B cell (primary cell): ENCODE measurements at regions not wholly inside any gene's neighbourhood (a gene's known extent, or its start where the extent isn't known, plus 50 kb on each side); places are given as distances from the start of the nearest gene placed in this dataset.
"Not testable (repeated sequence)": the region's sequence is repeated elsewhere in the genome, so short reads cannot be mapped to it uniquely, and the experiment has no call there.

Experiments used
- ATAC-seq: fragments of 200-7000 bp; cut with Tn5 transposase; one replicate; pipeline ENCODE4 v1.10.0; 2021; ENCODE audit warnings: low read depth, mild to moderate bottlenecking, moderate number of reproducible peaks, moderate library complexity
- CTCF ChIA-PET: fragments of 350-600 bp; sonication (Branson Sonifier 250); formaldehyde crosslinking; loops from one replicate; lab custom pipeline; 2021; ENCODE audit warnings: antibody characterized with exemption, inconsistent platforms; lab: Charles Lee
- POLR2A ChIA-PET: fragments of 350-600 bp; sonication (Branson Sonifier 250); formaldehyde crosslinking; loops from one replicate; lab custom pipeline; 2021; ENCODE audit warnings: antibody characterized with exemption; lab: Charles Lee
- DNase-seq: peaks from one replicate; pipeline ENCODE4 v3.0.0; 2013
- H2AFZ ChIP-seq: 2 replicates; pipeline ENCODE4 v1.6.1; 2012; ENCODE audit warnings: mild to moderate bottlenecking, low read depth, low read length; ENCODE audit not compliant: insufficient read depth, poor library complexity, severe bottlenecking
- H3K27ac ChIP-seq, 2 donors: 1 replicate in 1 of 2; 2 replicates in 1 of 2; pipeline ENCODE4 v1.5.1; 2012 to 2013; ENCODE audit warnings: low read length in 2 of 2, mild to moderate bottlenecking in 2 of 2, moderate library complexity in 1 of 2
- H3K27me3 ChIP-seq, 4 experiments: fragments of 200-600 bp in 1 of 4; sonication (generic) in 1 of 4; replicated peaks in 1 of 4; 1 replicate in 2 of 4; 2 replicates in 2 of 4; pipeline versions ENCODE4 v1.6.1 to v1.7.0; 2013 to 2016; ENCODE audit warnings: low read length in 3 of 4, mild to moderate bottlenecking in 2 of 4, mixed read lengths in 1 of 4, moderate library complexity in 1 of 4; ENCODE audit not compliant: insufficient read depth in 4 of 4, control insufficient read depth in 3 of 4; ENCODE audit errors: control extremely low read depth in 1 of 4
- H3K36me3 ChIP-seq, 2 experiments: replicated peaks in 1 of 2; 1 replicate in 1 of 2; 2 replicates in 1 of 2; pipeline versions ENCODE4 v1.6.1 to v1.7.1; 2013; ENCODE audit warnings: low read length in 1 of 2; ENCODE audit not compliant: insufficient read depth in 2 of 2, control insufficient read depth in 1 of 2; ENCODE audit errors: control extremely low read depth in 1 of 2, extremely low read depth in 1 of 2
- H3K4me1 ChIP-seq, 2 donors: fragments of 200-600 bp in 1 of 2; sonication (generic) in 1 of 2; 1 replicate in 1 of 2; 2 replicates in 1 of 2; pipeline versions ENCODE4 v1.5.1 to v1.6.1; 2013 to 2017; ENCODE audit warnings: low read length in 2 of 2; ENCODE audit not compliant: control insufficient read depth in 2 of 2, insufficient read depth in 2 of 2
- H3K4me2 ChIP-seq: replicated peaks from 2 replicates; pipeline ENCODE3; 2012; ENCODE audit warnings: mild to moderate bottlenecking, low read depth, low read length; ENCODE audit not compliant: poor library complexity, severe bottlenecking
- H3K4me3 ChIP-seq, 5 experiments: fragments of 200-600 bp in 1 of 5; sonication (generic) in 1 of 5; 1 replicate in 3 of 5; 2 replicates in 2 of 5; pipeline versions ENCODE4 v1.5.1 to v1.7.0; 2011 to 2016; ENCODE audit warnings: low read length in 4 of 5, mild to moderate bottlenecking in 4 of 5, low read depth in 2 of 5, control low read depth in 1 of 5, moderate library complexity in 1 of 5; ENCODE audit not compliant: insufficient read depth in 1 of 5; ENCODE audit errors: control extremely low read depth in 1 of 5, extremely low read depth in 1 of 5
- H3K79me2 ChIP-seq: fragments of 200-600 bp; sonication (generic); one replicate; pipeline ENCODE4 v1.6.0; 2016; ENCODE audit warnings: low read length; ENCODE audit not compliant: control insufficient read depth, insufficient read depth
- H3K9ac ChIP-seq: fragments of 200-600 bp; sonication (generic); 2 replicates; pipeline ENCODE4 v1.6.1; 2017; ENCODE audit warnings: mild to moderate bottlenecking, low read length, moderate library complexity
- H3K9me3 ChIP-seq, 3 donors: one replicate each; pipeline versions ENCODE4 v1.6.1 to v1.7.1; 2013; ENCODE audit warnings: low read length in 2 of 3; ENCODE audit not compliant: control insufficient read depth in 2 of 3, insufficient read depth in 1 of 3; ENCODE audit errors: control extremely low read depth in 1 of 3
- H4K20me1 ChIP-seq: 2 replicates; pipeline ENCODE4 v1.6.0; 2012; ENCODE audit warnings: mild to moderate bottlenecking, low read length; ENCODE audit not compliant: insufficient read depth, control insufficient read depth, poor library complexity, severe bottlenecking
- H3K27ac Mint-ChIP-seq: one replicate; pipeline ENCODE4 v1.8.0; 2021; ENCODE audit warnings: mixed read lengths
- H3K27me3 Mint-ChIP-seq: one replicate; pipeline ENCODE4 v1.8.0; 2021; ENCODE audit warnings: mixed read lengths
- H3K4me1 Mint-ChIP-seq: one replicate; pipeline ENCODE4 v1.8.0; 2021; ENCODE audit warnings: mixed read lengths
- H3K4me3 Mint-ChIP-seq: one replicate; pipeline ENCODE4 v1.8.0; 2021; ENCODE audit warnings: mixed read lengths
- H3K9me3 Mint-ChIP-seq: one replicate; pipeline ENCODE4 v1.8.0; 2022; ENCODE audit warnings: mixed read lengths; ENCODE audit not compliant: insufficient read depth
- EZH2 ChIP-seq: IDR thresholded peaks from 2 replicates; pipeline ENCODE4 v1.6.1; 2012; ENCODE audit warnings: borderline replicate concordance, low read depth, mild to moderate bottlenecking, moderate library complexity, low read length; ENCODE audit not compliant: insufficient read depth, poor library complexity, severe bottlenecking
- WGBS: methylation state at CpG from one replicate; pipeline ENCODE4 v1.1.5; 2013; ENCODE audit warnings: missing lambda C conversion rate; ENCODE audit not compliant: insufficient coverage; 5-methylcytosine and 5-hydroxymethylcytosine counted together
- intact Hi-C: fragments of 100-400 bp; cut with micrococcal nuclease; formaldehyde crosslinking; loops from one replicate; pipeline ENCODE4 v1.10.0; 2022
- TF ChIP-seq, protein P1 (sequence below): fragments of 200-600 bp; IDR thresholded peaks from one replicate; pipeline ENCODE4 v1.8.0; 2022; ENCODE audit warnings: antibody characterized with exemption, mild to moderate bottlenecking

- Histone ChIP-seq H3K4me3 (no peak overlapping the region), H3K4me2 (no peak overlapping the region), H2AFZ (no peak overlapping the region), H3K27me3 (no peaks in the 10 kb centered on the region), H4K20me1 (no peaks in the 10 kb centered on the region), H3K9ac (no peak overlapping the region), H3K79me2 (no peaks in the 10 kb centered on the region), H3K4me1 (no peaks in the 10 kb centered on the region), H3K9me3 (no peaks in the 10 kb centered on the region), H3K27ac (no peak overlapping the region), H3K36me3 (no peaks in the 10 kb centered on the region)
- Mint-ChIP-seq H3K9me3 (no peaks in the 10 kb centered on the region), H3K4me1 (no peaks in the 10 kb centered on the region), H3K27ac (no peak overlapping the region), H3K27me3 (no peaks in the 10 kb centered on the region), H3K4me3 (no peak overlapping the region)
- DNase-seq (no peak), ATAC-seq (no peak)
- no peak for TF ChIP-seq EZH2
- TF ChIP-seq, protein P1, sequence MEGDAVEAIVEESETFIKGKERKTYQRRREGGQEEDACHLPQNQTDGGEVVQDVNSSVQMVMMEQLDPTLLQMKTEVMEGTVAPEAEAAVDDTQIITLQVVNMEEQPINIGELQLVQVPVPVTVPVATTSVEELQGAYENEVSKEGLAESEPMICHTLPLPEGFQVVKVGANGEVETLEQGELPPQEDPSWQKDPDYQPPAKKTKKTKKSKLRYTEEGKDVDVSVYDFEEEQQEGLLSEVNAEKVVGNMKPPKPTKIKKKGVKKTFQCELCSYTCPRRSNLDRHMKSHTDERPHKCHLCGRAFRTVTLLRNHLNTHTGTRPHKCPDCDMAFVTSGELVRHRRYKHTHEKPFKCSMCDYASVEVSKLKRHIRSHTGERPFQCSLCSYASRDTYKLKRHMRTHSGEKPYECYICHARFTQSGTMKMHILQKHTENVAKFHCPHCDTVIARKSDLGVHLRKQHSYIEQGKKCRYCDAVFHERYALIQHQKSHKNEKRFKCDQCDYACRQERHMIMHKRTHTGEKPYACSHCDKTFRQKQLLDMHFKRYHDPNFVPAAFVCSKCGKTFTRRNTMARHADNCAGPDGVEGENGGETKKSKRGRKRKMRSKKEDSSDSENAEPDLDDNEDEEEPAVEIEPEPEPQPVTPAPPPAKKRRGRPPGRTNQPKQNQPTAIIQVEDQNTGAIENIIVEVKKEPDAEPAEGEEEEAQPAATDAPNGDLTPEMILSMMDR, result no peak
- CTCF ChIA-PET, result no interaction called here
- POLR2A ChIA-PET, result no interaction called here
- intact Hi-C loops, result no loop called here
- no CpG with 5 or more reads among the region's 2 CpGs for WGBS
Measured at GRCh38 chr3:20726786-20727185, 540.8 kb upstream of the SGO1 start.

DNA sequence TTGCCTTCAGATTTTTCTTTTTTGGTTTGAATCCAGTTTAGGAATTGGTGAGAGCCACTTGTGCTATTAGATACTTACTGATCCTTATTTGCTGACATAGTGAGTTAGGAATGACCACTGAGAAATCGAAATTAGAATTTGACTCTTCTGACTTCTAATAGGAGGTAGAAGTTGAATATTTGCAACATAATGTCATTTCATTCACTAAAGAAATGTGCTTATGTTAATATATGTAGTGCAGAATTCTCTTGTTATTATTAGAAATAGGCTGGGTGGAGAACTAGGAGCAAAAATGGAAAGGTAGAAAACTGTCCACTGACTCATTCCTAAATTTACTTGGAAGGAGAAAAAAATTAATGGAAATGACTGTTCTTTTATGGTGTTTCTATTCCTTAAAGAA lies 538.2 kb upstream of the SGO1 start:
- no peak overlapping the region for H3K27ac ChIP-seq
- POLR2A ChIA-PET, result no interaction called here
- H3K36me3 ChIP-seq, result no peaks in the 10 kb centered on the region
- no peaks in the 10 kb centered on the region for H3K4me1 ChIP-seq
- Mint-ChIP-seq H3K27ac (no peak overlapping the region), H3K4me3 (no peak overlapping the region), H3K27me3 (no peaks in the 10 kb centered on the region), H3K4me1 (no peaks in the 10 kb centered on the region), H3K9me3 (no peaks in the 10 kb centered on the region)
- intact Hi-C loops, result no loop called here
- no peaks in the 10 kb centered on the region for H3K9me3 ChIP-seq
- CTCF ChIA-PET, result no interaction called here
- no peaks in the 10 kb centered on the region for H4K20me1 ChIP-seq
- no peak overlapping the region for H2AFZ ChIP-seq
- no CpG with 5 or more reads among the region's 1 CpG for WGBS
- H3K4me3 ChIP-seq, result no peak overlapping the region
- no peak overlapping the region for H3K4me2 ChIP-seq
- DNase-seq (no peak), ATAC-seq (no peak)
- no peaks in the 10 kb centered on the region for H3K27me3 ChIP-seq
- no peaks in the 10 kb centered on the region for H3K79me2 ChIP-seq
- no peak overlapping the region for H3K9ac ChIP-seq
- TF ChIP-seq, protein P1, result no peak

DNA sequence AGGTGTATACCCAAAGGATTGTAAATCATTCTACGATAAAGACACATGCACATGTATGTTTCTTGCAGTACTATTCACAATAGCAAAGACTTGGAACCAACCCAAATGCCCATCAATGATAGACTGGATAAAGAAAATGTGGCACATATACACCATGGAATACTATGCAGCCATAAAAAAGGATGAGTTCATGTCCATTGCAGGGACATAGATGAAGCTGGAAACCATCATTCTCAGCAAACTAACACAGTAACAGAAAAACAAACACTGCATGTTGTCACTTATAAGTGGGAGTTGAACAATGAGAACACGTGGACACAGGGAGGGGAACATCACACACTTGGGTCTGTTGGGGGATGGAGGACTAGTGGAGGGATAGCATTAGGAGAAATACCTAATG lies 530.4 kb upstream of the SGO1 start:
- H3K27me3 Mint-ChIP-seq, H3K27me3 ChIP-seq, POLR2A ChIA-PET, H3K4me1 Mint-ChIP-seq, H3K4me2 ChIP-seq, intact Hi-C loops, ATAC-seq, H3K9me3 ChIP-seq, H3K4me3 ChIP-seq, DNase-seq, H3K27ac Mint-ChIP-seq, H3K9ac ChIP-seq, H3K4me1 ChIP-seq, CTCF ChIA-PET, H3K79me2 ChIP-seq, H2AFZ ChIP-seq, H3K27ac ChIP-seq, H3K36me3 ChIP-seq, H3K4me3 Mint-ChIP-seq, H4K20me1 ChIP-seq, H3K9me3 Mint-ChIP-seq: not testable (repeated sequence)
- no CpG with 5 or more reads among the region's 2 CpGs for WGBS
